Heart right ventricle (tissue), 16 donors: ENCODE measurements at regions not wholly inside any gene's neighbourhood (a gene's known extent, or its start where the extent isn't known, plus 50 kb on each side); places are given as distances from the start of the nearest gene placed in this dataset.
"Not testable (repeated sequence)": the region's sequence is repeated elsewhere in the genome, so short reads cannot be mapped to it uniquely, and the experiment has no call there.

Source experiments
- ATAC-seq, 8 donors: fragments of 200-7000 bp; cut with Tn5 transposase; one replicate each; pipeline ENCODE4 v1.9.1; 2020; ENCODE audit warnings: mild to moderate bottlenecking in 8 of 8, moderate library complexity in 8 of 8, moderate number of reproducible peaks in 1 of 8
- DNase-seq, 2 donors: peaks; one replicate each; pipeline ENCODE4 v3.0.0-alpha.2; 2020
- H3K27ac ChIP-seq, 10 donors: fragments of 200-600 bp; sonication (generic) in 2 of 10; one replicate each; pipeline versions ENCODE4 v1.5.0 to v1.8.0; 2020 to 2022; ENCODE audit warnings: mild to moderate bottlenecking in 3 of 10
- H3K27me3 ChIP-seq, 7 donors: fragments of 200-600 bp; one replicate each; pipeline ENCODE4 v1.8.0; 2021 to 2022; ENCODE audit warnings: mild to moderate bottlenecking in 2 of 7
- H3K36me3 ChIP-seq, 9 donors: fragments of 200-600 bp; sonication (generic) in 1 of 9; one replicate each; pipeline versions ENCODE4 v1.5.0 to v1.8.0; 2020 to 2022; ENCODE audit warnings: mild to moderate bottlenecking in 2 of 9
- H3K4me1 ChIP-seq, 9 donors: fragments of 200-600 bp; sonication (generic) in 1 of 9; one replicate each; pipeline versions ENCODE4 v1.5.0 to v1.8.0; 2020 to 2022; ENCODE audit warnings: mild to moderate bottlenecking in 4 of 9
- H3K4me3 ChIP-seq, 10 donors: fragments of 200-600 bp; sonication (generic) in 2 of 10; one replicate each; pipeline versions ENCODE4 v1.5.0 to v1.8.0; 2020 to 2022; ENCODE audit warnings: mild to moderate bottlenecking in 7 of 10, moderate library complexity in 2 of 10
- H3K9me3 ChIP-seq, 11 donors: fragments of 200-600 bp in 10 of 11; sonication (generic) in 2 of 11; one replicate each; pipeline versions ENCODE4 v1.5.0 to v1.8.0; 2013 to 2022; ENCODE audit warnings: mild to moderate bottlenecking in 2 of 11, control low read depth in 1 of 11, moderate library complexity in 1 of 11
- CTCF ChIP-seq, 9 donors: fragments of 200-600 bp; sonication (generic) in 2 of 9; IDR thresholded peaks; one replicate each; pipeline versions ENCODE4 v1.5.0 to v1.8.0; 2021 to 2022; ENCODE audit warnings: antibody characterized with exemption in 9 of 9, mild to moderate bottlenecking in 5 of 9, moderate library complexity in 1 of 9
- WGBS, 2 donors: extraction: QIAGEN DNeasy Blood & Tissue Kit; methylation state at CpG; one replicate each; pipeline ENCODE4 v1.1.7; 2013; ENCODE audit warnings: inconsistent platforms in 1 of 2; 5-methylcytosine and 5-hydroxymethylcytosine counted together
- intact Hi-C, 10 donors: fragments of 100-400 bp; cut with DNase I; formaldehyde crosslinking; loops; one replicate each; pipeline versions ENCODE4 v1.11.1 to v1.14.2; 2022
- donor health status: Arrhythmogenic right ventricular cardiomyopathy.
- donor health status: ischemic (EF 13 %, LVEDD 7.1; RV severe dilation, severe dysfunction).
- donor health status: healthy with polysubstance abuse.
- donor health status: DM: no; HTN: yes; CAD: no.
- donor health status: DM: no; HTN: no; CAD: no.
- donor health status: ischemic (EF 25% LVEDD 6.9; RV normal size, moderate dysfunction).
- donor health status: ischemic (EF 25% LVEDD 5.7; RV mildly dilated, moderate dysfunction).
- donor health status: healthy.
- donor health status: DM: yes; HTN: yes; CAD: no.
- donor health status: Ischemic cardiomyopathy.
- donor health status: ischemic (EF 35%, LVEDD 5.7; RV mildly dilated, moderate dysfunction).
- donor health status: nonischemic (EF 11% LVEDD 7.7; RV severe dilation, severe dysfunction).
- donor health status: DM: yes; HTN: yes; CAD: no.
- donor health status: PGD.
- donor health status: ischemic (EF 29% LVEDD 5.4; RV normal size, mild dysfunction).
- donor health status: nonischemic (EF 23%, LVEDD 6.1; RV moderate dilation, normal function).

- Histone ChIP-seq H3K36me3 (no peaks in the 10 kb centered on the region), H3K4me1 (peaks cover 0 to 7% (median 0%) of the 10 kb centered on the region in 9 donors), H3K27me3 (no peaks in the 10 kb centered on the region), H3K9me3 (no peaks in the 10 kb centered on the region), H3K4me3 (no peak overlapping the region), H3K27ac (no peak overlapping the region)
- DNase-seq, result no peak
- intact Hi-C loops, result no loop called here
- WGBS, 2 donors, result 82 to 93% methylated on average over 1 of the region's 1 CpG
- no peak for ATAC-seq
- TF ChIP-seq CTCF (IDR thresholded peaks at IDR 0.05), result no peak
These were observed 119.0 kb upstream of the HCCS start for GRCh38 chrX:10992110-10992509.

- H3K27ac ChIP-seq, H3K36me3 ChIP-seq, DNase-seq, H3K4me1 ChIP-seq, H3K9me3 ChIP-seq, H3K4me3 ChIP-seq, ATAC-seq, intact Hi-C loops, H3K27me3 ChIP-seq: not testable (repeated sequence)
- 89 to 97% methylated on average over 6 of the region's 9 CpGs for WGBS, 2 donors
These were observed 104.1 kb upstream of the HCCS start for GRCh38 chrX:11007076-11007475.

- no peak for TF ChIP-seq CTCF (IDR thresholded peaks at IDR 0.05)
- 95 to 100% methylated on average over 1 of the region's 1 CpG for WGBS, 2 donors
These were observed 100.7 kb upstream of the HCCS start for GRCh38 chrX:11010476-11010875.

GRCh38 chrX:11016728-11017127 is 94.4 kb upstream of the HCCS start:
- TF ChIP-seq CTCF (IDR thresholded peaks at IDR 0.05), result no peak

More at GRCh38 chrX:11010476-11010875, 100.7 kb upstream of the HCCS start:
- H3K4me3 ChIP-seq, result no peak overlapping the region
- intact Hi-C loops, result no loop called here
- DNase-seq, result no peak
- H3K9me3 ChIP-seq, result peaks cover 0 to 4% (median 0%) of the 10 kb centered on the region in 11 donors
- no peak for ATAC-seq
- H3K27me3 ChIP-seq, result no peaks in the 10 kb centered on the region
- H3K4me1 ChIP-seq, result no peaks in the 10 kb centered on the region
- H3K36me3 ChIP-seq, result no peaks in the 10 kb centered on the region
- no peak overlapping the region for H3K27ac ChIP-seq

GRCh38 chrX:11022588-11022987 is 88.5 kb upstream of the HCCS start:
- H3K27me3 ChIP-seq, H3K27ac ChIP-seq, intact Hi-C loops, DNase-seq, H3K4me1 ChIP-seq, H3K4me3 ChIP-seq, H3K36me3 ChIP-seq, ATAC-seq: not testable (repeated sequence)
- H3K9me3 ChIP-seq, result peaks cover 0 to 12% (median 0%) of the 10 kb centered on the region in 11 donors

More at GRCh38 chrX:11016728-11017127, 94.4 kb upstream of the HCCS start:
- Histone ChIP-seq H3K36me3 (no peaks in the 10 kb centered on the region), H3K4me3 (no peak overlapping the region), H3K27ac (no peak overlapping the region), H3K9me3 (peaks cover 0 to under 1% (median 0%) of the 10 kb centered on the region in 11 donors), H3K4me1 (no peaks in the 10 kb centered on the region), H3K27me3 (no peaks in the 10 kb centered on the region)
- DNase-seq (no peak), ATAC-seq (no peak)
- 73 to 91% methylated on average over 1 of the region's 1 CpG for WGBS, 2 donors
- intact Hi-C loops, result no loop called here
